Fibroblast of lung (primary cell): ENCODE measurements at regions not wholly inside any gene's neighbourhood (a gene's known extent, or its start where the extent isn't known, plus 50 kb on each side); places are given as distances from the start of the nearest gene placed in this dataset.

ENCODE experiments used
- DNase-seq, 2 donors: peaks; one replicate each; pipeline versions ENCODE4 v3.0.0 to v3.0.0-alpha.2; 2010; ENCODE audit warnings: low read depth in 2 of 2
- H2AFZ ChIP-seq: 2 replicates; pipeline ENCODE4 v1.5.1; 2012; ENCODE audit warnings: low read length, control low read depth, inconsistent platforms
- H3K27ac ChIP-seq: 2 replicates; pipeline ENCODE4 v1.5.1; 2011; ENCODE audit warnings: low read length, control low read depth; ENCODE audit not compliant: insufficient read depth
- H3K27me3 ChIP-seq: 2 replicates; pipeline ENCODE4 v1.5.1; 2011; ENCODE audit warnings: mild to moderate bottlenecking, low read length; ENCODE audit not compliant: control insufficient read depth, insufficient read depth
- H3K36me3 ChIP-seq: 2 replicates; pipeline ENCODE4 v1.5.1; 2011; ENCODE audit warnings: low read length; ENCODE audit not compliant: control insufficient read depth, insufficient read depth
- H3K4me1 ChIP-seq: 2 replicates; pipeline ENCODE4 v1.5.1; 2011; ENCODE audit warnings: low read length; ENCODE audit not compliant: control insufficient read depth, insufficient read depth; ENCODE audit errors: extremely low read depth
- H3K4me2 ChIP-seq: 2 replicates; pipeline ENCODE4 v1.5.1; 2011; ENCODE audit warnings: low read length, control low read depth; ENCODE audit not compliant: insufficient read depth; ENCODE audit errors: extremely low read depth
- H3K4me3 ChIP-seq, 4 experiments: fragments of 200-600 bp in 1 of 4; sonication (generic) in 1 of 4; replicated peaks in 1 of 4; 2 replicates each; pipeline ENCODE4 v1.5.1; 2011 to 2016; ENCODE audit warnings: low read length in 4 of 4, low read depth in 3 of 4, mild to moderate bottlenecking in 3 of 4, control low read depth in 2 of 4, inconsistent platforms in 1 of 4, mixed read lengths in 1 of 4; ENCODE audit not compliant: insufficient read depth in 1 of 4; ENCODE audit errors: control extremely low read depth in 1 of 4
- H3K79me2 ChIP-seq: 2 replicates; pipeline ENCODE4 v1.5.1; 2012; ENCODE audit warnings: mild to moderate bottlenecking, low read length, inconsistent platforms; ENCODE audit not compliant: control insufficient read depth, insufficient read depth
- H3K9ac ChIP-seq: 2 replicates; pipeline ENCODE4 v1.5.1; 2011; ENCODE audit warnings: mild to moderate bottlenecking, low read length, control low read depth; ENCODE audit not compliant: insufficient read depth
- H3K9me3 ChIP-seq: 2 replicates; pipeline ENCODE4 v1.5.1; 2012; ENCODE audit warnings: low read depth, low read length; ENCODE audit not compliant: control insufficient read depth, insufficient read depth
- H4K20me1 ChIP-seq: 2 replicates; pipeline ENCODE4 v1.5.1; 2011; ENCODE audit warnings: low read length; ENCODE audit not compliant: control insufficient read depth, insufficient read depth; ENCODE audit errors: extremely low read depth
- EZH2 ChIP-seq: IDR thresholded peaks from 2 replicates; pipeline ENCODE4 v1.5.1; 2012; ENCODE audit warnings: low read length, control low read depth, mild to moderate bottlenecking; ENCODE audit errors: missing control alignments
- TF ChIP-seq, protein P1 (sequence below), 2 donors: IDR thresholded peaks in 1 of 2; conservative IDR thresholded peaks in 1 of 2; 1 replicate in 1 of 2; 2 replicates in 1 of 2; pipeline ENCODE4 v1.5.1; 2011 to 2012; ENCODE audit warnings: low read length in 2 of 2, control low read depth in 1 of 2, inconsistent platforms in 1 of 2, low read depth in 1 of 2, mild to moderate bottlenecking in 1 of 2

DNA sequence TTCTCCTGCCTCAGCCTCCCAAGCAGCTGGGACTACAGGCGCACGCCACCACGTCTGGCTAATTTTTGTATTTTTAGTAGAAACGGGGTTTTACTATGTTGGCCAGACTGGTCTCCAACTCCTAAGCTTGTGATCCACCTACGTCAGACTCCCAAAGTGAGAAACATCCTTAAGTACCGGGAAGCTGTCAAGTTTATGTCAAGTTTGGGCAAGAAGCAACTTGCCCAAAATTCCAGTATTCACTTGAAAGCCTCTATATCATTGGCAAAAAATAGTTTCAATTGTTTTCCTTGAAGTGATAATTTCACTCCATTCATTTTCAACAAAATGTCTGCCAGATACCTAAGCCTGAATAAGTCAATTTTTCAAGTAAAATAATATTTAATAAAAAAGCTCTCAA lies 370.0 kb downstream of the FBXO8 start:
- H3K4me2 ChIP-seq, result no peak overlapping the region
- H3K36me3 ChIP-seq, result no peaks in the 10 kb centered on the region
- H3K27me3 ChIP-seq, result no peaks in the 10 kb centered on the region
- TF ChIP-seq, protein P1, sequence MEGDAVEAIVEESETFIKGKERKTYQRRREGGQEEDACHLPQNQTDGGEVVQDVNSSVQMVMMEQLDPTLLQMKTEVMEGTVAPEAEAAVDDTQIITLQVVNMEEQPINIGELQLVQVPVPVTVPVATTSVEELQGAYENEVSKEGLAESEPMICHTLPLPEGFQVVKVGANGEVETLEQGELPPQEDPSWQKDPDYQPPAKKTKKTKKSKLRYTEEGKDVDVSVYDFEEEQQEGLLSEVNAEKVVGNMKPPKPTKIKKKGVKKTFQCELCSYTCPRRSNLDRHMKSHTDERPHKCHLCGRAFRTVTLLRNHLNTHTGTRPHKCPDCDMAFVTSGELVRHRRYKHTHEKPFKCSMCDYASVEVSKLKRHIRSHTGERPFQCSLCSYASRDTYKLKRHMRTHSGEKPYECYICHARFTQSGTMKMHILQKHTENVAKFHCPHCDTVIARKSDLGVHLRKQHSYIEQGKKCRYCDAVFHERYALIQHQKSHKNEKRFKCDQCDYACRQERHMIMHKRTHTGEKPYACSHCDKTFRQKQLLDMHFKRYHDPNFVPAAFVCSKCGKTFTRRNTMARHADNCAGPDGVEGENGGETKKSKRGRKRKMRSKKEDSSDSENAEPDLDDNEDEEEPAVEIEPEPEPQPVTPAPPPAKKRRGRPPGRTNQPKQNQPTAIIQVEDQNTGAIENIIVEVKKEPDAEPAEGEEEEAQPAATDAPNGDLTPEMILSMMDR (conservative IDR thresholded peaks at IDR 0.05 in 1 of 2, IDR thresholded peaks at IDR 0.05 in 1 of 2; ENCODE audit: low read depth in 1 of 2, low read length in 2 of 2), result no peak
- TF ChIP-seq EZH2, result no peak
- H4K20me1 ChIP-seq, result no peaks in the 10 kb centered on the region
- H3K4me3 ChIP-seq, result no peak overlapping the region
- H2AFZ ChIP-seq, result no peak overlapping the region
- no peaks in the 10 kb centered on the region for H3K4me1 ChIP-seq
- no peaks in the 10 kb centered on the region for H3K79me2 ChIP-seq
- no peaks in the 10 kb centered on the region for H3K9me3 ChIP-seq
- no peak overlapping the region for H3K27ac ChIP-seq
- no peak overlapping the region for H3K9ac ChIP-seq
- DNase-seq, result no peak

DNA sequence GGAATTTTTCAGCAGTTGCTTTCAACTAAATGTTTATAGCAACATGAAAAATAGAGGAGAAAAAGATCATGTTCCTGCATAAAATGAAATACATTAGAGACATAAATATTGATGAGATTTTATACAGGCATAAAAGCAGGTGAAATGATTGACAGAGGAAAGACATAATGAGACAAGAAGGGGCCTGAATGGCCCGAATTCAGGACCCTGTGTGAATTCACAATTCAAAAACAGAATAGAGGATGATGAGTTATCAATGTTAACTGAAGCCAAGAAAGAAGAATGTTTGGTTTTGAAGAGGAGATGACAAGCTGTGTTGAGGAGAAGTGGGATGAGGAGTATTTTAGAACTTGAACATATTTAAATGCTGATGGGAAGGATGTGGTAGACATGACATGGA lies 371.1 kb downstream of the FBXO8 start:
- no peak for DNase-seq
- no peak overlapping the region for H3K4me3 ChIP-seq
- H3K79me2 ChIP-seq, result no peaks in the 10 kb centered on the region
- no peaks in the 10 kb centered on the region for H3K36me3 ChIP-seq
- H3K4me2 ChIP-seq, result no peak overlapping the region
- no peaks in the 10 kb centered on the region for H3K9me3 ChIP-seq
- no peak overlapping the region for H3K9ac ChIP-seq
- no peaks in the 10 kb centered on the region for H3K27me3 ChIP-seq
- H3K4me1 ChIP-seq, result no peaks in the 10 kb centered on the region
- no peaks in the 10 kb centered on the region for H4K20me1 ChIP-seq
- H2AFZ ChIP-seq, result no peak overlapping the region
- TF ChIP-seq, protein P1 (conservative IDR thresholded peaks at IDR 0.05 in 1 of 2, IDR thresholded peaks at IDR 0.05 in 1 of 2; ENCODE audit: low read depth in 1 of 2, low read length in 2 of 2), result no peak
- TF ChIP-seq EZH2, result no peak
- H3K27ac ChIP-seq, result no peak overlapping the region

DNA sequence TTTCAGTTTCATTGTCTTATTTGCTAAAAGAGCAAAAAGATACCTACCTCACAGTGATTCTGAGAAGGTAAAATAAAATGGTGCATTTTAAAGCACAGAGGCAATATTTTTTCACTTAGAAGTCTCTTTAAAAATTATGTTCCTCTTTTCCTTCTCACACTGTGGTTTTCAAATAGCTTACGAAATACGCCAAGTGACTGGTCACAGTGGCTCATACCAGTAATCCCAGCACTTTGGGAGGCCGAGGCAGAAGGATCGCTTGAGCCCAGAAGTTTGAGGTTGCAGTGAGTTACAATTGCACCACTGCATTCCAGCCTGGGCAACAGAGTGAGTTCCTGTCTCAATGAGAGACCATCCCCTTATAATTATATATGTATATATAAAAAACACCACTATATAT lies 372.6 kb downstream of the FBXO8 start:
- no peak for DNase-seq
- no peaks in the 10 kb centered on the region for H3K9me3 ChIP-seq
- no peak overlapping the region for H2AFZ ChIP-seq
- no peak overlapping the region for H3K4me2 ChIP-seq
- H3K27ac ChIP-seq, result no peak overlapping the region
- H3K9ac ChIP-seq, result no peak overlapping the region
- no peak overlapping the region for H3K4me3 ChIP-seq
- H3K79me2 ChIP-seq, result no peaks in the 10 kb centered on the region
- no peaks in the 10 kb centered on the region for H3K27me3 ChIP-seq
- no peaks in the 10 kb centered on the region for H3K36me3 ChIP-seq
- H3K4me1 ChIP-seq, result no peaks in the 10 kb centered on the region
- TF ChIP-seq EZH2, result no peak
- TF ChIP-seq, protein P1 (conservative IDR thresholded peaks at IDR 0.05 in 1 of 2, IDR thresholded peaks at IDR 0.05 in 1 of 2; ENCODE audit: low read depth in 1 of 2, low read length in 2 of 2), result no peak
- H4K20me1 ChIP-seq, result no peaks in the 10 kb centered on the region
